ENCODE measurements at regions not wholly inside any gene's neighbourhood (a gene's known extent, or its start where the extent isn't known, plus 50 kb on each side); places are given as distances from the start of the nearest gene placed in this dataset.

DNA sequence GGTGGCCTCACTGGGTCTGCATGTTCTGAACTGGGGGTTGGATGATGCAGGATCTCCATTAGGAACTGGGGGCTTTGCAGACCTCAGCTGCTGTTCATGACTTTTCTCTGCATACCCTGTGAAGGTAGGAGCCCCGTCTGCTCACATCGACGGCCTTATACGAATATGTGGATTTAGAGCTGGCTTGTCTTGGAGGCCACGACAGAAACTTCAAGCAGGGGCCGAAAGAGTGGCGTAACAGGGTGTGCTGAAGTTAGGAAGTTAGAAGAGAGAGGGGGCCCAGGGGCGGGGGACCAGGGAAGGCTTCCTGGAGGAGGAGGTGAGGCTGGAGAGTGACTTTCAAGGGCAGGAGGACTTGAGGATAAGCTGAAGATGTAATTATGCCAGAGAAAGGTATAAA lies 144.9 kb downstream of the TSN start:
- no peak for DNase-seq (ENCODE audit: low spot score)

DNA sequence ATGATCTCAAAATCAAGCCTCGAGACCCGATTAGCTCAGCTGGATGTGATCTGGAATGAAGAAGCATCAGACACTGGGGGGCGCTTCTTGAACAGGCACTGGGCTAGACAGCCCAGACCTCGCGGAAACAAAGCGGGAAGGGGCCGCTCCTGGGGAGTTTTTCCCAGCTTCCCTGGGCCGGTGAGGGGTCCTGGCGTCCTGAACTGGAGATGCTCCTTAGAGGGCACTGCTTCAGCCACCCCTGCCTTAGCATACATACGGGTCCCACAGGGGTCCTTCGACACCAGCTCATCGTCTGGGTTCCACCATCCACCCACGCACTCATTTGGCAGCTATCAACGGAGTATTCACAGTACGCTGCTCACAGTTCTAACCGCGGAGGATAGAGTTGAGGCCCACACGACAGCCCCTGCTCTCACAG lies 146.7 kb downstream of the TSN start:
- peak; percentile 79 for DNase-seq (ENCODE audit: low spot score)

DNA sequence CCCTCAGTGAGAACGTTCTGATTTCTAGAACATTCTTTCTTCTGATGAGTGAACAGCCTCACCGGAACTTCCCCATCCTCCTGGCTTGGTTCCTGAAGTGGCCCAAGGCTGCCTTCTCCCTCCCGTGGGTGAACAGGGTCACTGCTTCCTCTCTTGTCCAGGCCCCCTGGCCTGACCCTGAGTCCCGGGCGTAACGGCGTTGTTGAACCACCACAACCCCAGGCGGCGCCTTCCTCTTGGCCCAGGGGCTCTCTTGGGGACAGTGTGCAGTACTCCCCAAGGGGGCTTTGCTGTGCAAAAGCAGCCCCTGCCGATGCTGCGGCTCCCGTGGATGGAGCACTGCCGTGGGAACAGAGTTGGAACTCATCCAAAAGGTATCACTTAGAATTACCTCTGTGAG lies 147.2 kb downstream of the TSN start:
- DNase-seq (ENCODE audit: low spot score): no peak

DNA sequence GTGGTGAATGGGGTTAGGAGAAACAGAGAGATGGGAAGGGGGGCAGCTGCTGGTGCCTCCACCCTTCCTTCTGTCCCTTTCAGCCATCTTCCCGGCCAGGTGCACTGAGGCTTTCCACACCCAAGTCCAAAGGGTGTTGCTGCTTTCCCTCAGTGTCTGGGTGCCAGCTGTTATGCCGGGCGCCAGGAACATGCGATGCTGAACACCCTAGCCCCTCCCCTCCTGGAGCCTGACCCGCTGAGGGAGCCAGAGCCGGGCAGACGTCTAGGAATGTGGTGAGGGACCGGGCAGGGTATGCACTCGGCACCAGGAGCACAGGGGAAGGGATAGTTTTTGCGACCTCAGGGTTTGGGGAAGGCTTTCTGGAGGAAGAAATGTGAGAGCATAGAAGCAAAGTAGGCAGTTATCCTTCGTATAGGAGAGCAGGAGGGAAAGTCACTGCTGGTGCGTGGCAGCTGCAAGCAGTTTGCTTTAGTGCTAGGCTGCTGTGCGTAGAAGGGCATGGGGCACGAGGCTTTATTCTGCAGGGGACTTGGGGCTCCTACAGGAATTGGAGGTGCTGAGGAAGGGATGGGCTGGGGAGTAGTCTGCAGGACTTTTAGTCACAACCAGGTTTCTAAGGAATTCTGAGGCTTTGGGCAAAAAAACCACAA lies 147.7 kb downstream of the TSN start:
- no peak for DNase-seq (ENCODE audit: low spot score)

DNA sequence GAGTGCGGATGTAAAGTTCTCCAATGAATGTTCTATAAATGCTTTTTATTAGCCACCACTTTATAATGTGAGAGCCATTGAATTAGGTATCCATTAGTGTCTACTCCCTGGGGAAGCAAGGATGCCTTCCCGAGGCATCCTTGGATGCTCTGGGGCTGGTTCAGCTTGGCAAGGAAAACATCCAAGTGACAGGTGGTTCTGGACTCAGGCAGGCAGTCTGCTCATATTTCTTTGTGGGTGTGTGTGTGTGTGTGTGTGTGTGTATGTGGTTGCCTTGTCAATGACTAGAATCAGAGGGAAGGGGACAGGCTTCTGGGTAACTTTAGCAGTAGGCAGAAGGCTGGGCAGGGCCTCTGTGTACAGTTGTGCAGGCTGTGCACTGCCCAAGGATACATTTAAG lies 149.2 kb downstream of the TSN start:
- no peak for DNase-seq (ENCODE audit: low spot score)

DNA sequence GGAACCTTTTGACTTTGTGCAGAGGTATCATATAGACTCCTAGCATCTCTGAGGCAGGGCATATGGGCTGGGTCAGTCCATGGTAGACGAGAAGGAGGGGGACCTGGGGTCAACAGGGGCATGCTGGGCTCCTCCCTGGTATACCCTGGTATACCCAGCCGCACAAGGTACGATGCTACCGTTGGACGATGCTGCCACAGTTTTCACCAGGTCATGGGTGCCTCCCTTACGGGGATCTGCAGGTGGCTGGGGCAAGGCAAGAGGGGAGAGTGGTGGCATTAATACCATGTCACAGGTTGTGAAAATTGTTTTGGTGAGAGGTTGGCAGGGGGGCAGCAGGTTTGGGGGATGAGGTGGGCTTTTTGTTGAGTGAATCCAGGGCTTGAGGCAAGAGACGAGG lies 149.8 kb downstream of the TSN start:
- no peak for DNase-seq (ENCODE audit: low spot score)

DNA sequence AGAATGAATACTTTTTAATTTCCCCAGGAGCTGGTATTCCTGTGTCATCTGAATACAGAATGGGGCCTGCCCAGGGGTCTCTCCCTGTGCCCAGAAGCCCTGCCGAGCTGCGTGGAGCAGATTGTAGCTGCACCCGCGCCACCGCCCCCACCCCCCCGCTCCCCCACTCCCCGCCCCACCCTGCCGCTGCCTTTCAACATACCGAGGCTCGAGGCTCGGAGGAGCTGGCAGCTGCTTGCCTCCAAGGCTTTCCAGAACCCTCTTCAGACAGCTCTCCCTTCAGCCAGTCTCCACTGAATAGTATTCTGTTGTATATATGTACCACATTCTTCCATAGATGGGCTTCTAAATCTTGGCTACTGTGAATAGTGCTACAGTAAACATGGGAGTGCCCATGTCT lies 150.7 kb downstream of the TSN start:
- DNase-seq (ENCODE audit: low spot score): no peak

DNA sequence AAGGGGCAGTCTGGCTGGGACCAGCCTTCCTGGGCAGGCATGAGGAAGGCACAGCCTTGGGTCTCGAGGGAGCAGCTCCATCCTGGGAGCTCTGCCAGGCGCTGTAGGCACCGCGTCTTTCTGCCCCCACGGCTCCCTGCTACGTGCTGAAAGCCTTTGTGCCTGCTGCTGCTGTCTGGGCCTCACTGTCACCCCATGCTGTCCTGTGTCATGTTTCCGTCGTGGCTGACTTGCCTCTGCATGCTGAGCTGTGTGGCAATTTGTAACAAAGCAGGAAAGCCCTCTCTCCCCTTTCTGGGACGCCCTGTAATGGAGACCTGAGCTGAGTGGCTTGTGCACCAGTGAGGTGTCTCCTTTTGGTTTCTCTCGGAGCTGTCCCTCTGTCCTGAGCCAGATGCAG lies 152.5 kb downstream of the TSN start:
- no peak for DNase-seq (ENCODE audit: low spot score)

DNA sequence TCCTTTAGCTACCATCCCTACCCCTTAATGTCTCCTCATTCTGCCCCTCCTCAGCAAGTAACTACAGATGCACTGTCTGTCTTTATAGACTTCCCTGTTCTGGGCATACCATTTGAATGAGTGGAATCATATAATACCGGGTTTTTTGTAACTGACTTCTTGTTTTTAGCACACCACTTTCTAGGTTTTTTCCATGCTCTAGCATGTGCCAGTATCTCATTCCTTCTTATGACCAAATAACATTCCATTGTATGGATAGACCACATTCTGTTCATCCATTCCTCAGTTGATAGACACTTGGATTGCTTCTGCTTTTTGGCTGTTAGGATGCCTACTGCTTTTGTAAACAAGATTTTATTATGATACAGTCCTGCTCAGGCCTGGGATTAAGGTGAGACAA lies 154.7 kb downstream of the TSN start:
- no peak for DNase-seq (ENCODE audit: low spot score)

DNA sequence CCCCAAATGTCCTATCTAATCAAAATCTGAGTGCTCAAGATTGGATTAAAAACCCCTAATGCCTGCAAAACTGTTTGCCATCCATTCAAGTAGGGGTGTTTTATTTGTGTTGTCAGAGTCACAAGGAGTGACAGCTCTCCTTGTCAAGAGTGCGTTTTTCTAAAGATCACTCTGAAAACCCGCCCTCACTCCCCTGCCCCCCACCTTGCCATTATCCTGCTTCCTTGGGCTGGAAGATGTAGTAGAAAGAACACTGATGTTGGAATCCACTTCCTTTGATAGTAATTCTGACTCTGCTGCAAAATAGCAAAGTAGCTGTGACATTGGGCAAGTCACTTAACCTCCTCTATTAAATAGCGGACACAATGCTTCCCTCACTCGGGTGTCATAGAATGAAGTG lies 155.6 kb downstream of the TSN start:
- no peak for DNase-seq (ENCODE audit: low spot score)

DNA sequence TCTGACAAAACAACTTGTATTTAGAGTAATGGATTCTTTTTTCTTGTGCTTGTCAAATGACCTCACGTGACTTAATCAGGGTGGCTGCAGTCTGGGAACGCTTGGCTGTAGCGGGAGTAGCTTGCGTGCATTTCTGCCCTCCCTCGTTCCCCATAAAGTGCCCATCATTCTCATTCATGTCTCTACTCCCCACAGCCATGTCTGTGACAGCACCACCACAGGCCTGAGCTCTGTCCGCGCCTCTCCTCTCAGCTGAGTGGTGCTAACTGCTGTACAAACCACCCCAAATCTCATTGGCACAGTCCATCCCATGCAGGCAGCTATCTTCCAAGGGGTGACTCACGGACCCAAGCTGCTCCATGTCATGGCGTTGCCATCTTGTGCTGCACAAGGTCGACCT lies 161.7 kb downstream of the TSN start:
- no peak for DNase-seq (ENCODE audit: low spot score)

DNA sequence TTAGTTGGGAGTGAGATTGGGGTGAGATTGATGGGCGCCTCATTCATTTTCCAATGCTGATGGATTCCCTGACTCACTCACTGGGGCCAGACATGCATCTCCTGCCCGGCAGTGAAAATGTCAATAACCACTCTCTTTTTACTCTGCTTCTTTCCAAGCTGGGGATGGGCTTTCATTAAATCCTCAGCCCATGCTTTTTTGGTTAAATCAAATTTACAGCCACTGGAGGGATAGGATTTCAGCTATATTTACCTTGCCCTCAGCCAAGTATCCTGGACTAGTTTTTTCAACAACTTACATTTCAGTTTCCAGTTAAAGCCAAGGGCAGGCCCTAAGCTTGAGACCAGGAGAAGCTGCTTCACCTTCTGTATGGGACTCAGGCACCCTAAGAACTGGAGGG lies 162.8 kb downstream of the TSN start:
- DNase-seq (ENCODE audit: low spot score): no peak

DNA sequence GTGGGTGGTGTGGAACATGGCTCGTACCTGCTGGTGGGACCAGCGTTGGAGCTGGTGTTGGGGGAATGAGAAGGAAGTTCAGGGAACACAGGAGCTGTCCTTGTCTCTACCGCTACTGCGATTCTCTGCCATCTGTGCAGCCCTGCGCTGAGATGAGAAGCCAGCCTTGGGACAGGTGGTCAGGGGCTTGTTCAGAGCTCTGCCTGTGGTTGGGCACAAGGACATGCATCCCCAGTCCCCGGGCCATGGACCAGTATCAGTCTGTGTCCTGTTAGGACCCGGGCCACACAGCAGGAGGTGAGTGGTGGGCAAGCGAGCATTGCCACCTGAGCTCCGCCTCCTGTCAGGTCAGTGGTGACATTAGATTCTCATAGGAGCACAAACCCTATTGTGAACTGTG lies 164.4 kb downstream of the TSN start:
- DNase-seq (ENCODE audit: low spot score): no peak

DNA sequence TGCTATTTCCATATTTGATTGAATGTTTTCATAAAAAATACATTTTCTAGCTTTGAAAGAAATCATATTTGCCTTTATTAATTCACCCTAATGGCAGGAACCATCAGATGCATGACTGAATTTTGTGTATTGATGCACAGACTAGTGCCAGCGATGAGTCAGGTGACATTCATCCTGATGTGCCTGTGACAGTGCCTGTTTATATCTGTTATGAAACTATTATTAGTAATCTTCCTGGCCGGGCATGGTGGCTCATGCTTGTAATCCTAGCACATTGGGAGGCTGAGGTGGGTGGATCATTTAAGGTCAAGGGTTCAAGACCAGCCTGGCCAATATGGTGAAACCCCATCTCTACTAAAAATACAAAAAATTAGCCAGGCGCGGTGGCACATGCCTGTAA lies 170.0 kb downstream of the TSN start:
- DNase-seq (ENCODE audit: low spot score): no peak

DNA sequence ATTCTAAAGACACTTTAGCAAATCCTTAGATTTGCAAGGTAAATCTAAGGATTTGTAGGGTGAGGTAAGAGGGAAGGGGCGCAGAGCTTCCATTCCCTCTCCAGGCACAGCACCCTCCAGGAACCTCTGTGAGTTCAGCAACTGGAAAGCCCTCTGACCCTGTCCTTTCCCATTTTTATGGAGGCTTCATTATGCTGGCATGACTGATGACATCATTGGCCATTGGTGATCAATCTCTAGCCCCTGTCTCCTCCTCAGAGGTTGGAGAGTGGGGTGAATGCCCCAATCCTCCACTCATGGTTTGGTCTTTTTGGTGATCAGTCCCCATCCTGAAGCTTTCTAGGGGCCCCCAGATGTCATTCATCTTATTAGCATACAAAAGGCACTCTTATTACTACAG lies 187.8 kb downstream of the TSN start:
- no peak for DNase-seq (ENCODE audit: low spot score)

DNA sequence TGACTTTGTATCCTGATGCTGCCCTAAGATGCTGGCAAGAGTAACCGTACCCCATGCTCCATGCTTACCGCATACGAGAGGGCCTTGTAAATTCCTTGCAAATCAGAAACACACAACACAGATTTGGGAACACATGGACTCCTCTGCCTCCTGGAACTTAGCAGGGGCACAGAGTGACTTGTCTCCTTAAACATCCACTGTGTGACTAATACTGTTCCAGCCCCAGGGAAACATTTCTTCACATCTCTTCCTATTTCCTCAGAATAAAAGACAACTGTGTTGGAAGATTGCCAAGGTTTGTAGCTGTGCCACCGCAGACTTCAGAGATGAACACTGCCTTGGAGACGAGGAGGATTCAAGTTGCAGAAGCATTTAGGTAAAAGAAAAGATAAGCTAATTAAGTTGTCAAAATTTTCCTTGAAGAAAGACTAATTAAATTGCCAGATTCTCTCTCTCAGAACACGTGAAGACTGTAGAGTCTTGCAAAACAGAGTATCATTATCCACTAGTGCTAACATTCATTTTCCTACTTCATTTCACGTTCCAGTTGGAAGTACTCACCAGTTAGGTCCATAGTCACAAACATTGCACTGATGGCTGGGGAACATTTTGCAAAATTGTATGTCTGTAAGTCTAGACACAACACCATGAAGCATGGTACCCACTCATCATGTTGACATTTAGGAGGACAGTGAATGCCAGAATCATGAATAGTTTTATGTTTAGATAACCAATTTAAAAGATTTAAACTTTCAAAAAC lies 188.8 kb downstream of the TSN start:
- DNase-seq (ENCODE audit: low spot score): peak; percentile 93

DNA sequence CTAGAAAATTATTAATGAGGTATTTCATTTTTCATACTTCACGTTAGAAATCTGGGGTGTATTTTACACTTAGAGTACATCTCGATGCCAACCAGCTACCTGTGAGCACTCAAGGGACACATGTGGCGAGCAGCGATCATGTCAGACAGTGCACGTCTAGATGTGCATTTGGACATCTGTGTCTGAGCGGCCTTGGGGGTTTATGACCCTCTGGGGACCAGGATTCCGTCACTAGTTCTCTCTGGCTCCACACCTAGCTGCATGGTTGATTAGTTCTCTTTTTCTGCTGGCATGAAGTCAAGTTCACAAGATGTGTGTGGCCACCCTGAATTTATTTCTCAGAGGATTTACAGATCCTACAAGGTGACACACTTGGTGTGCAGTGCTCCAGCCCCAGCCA lies 192.2 kb downstream of the TSN start:
- DNase-seq (ENCODE audit: low spot score): no peak

DNA sequence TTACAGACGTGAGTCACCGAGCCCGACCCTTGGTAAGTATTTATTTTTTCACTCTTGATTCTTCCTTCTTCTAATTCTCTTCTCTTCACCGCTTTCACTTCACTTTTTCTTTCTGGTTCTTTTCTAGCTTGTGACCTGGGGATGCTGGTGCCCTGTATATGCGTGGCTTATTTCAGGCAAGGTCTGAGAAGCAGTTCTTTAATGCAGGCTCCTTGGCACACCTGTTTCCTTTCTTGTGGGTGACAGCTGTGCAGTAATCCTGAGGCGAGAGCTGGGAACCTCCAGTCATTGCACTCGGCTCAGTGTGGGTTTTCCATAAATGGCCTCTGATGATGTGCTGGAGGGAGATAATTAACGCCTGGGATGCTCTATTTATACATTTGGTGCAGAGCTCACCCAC lies 193.8 kb downstream of the TSN start:
- no peak for DNase-seq (ENCODE audit: low spot score)

DNA sequence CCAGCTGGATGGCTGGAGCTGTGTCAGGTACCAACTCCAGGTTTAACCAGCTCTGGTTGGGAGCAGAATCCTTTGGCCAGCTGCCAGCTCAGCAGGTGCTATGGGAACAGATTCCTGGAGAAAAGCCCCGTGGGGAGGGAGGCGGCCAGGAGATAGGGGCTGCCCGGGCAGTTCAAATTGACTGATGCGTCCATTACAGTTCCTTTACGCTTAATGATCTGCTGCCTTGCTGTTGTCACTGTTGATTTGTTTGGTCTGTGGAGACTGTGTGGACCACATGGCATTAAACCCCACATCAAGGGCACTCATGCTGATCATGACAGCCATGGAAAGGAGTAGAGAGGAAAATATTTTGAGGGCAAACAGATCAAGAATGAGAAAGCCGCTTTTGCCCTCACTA lies 200.0 kb downstream of the TSN start:
- no peak for DNase-seq (ENCODE audit: low spot score)

DNA sequence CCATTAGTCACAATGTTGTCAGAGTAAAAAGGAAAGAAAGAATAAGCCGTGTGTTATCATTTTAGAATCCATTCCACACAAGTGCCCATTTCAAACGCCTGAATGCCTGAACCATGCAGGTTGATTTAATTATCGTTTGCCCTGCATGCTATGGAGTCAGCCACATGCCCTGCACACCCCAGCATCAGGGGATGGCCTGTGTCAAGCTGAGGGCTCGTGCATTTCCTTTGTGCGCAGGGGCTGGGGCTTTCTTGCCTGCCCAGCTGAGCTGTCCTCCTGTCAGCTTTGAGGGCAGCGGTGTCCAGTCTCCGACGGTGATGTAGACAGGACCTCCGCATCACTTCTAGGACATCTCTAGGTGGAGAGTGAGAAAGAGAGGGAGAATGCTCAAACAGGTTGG lies 200.4 kb downstream of the TSN start:
- DNase-seq (ENCODE audit: low spot score): no peak

DNA sequence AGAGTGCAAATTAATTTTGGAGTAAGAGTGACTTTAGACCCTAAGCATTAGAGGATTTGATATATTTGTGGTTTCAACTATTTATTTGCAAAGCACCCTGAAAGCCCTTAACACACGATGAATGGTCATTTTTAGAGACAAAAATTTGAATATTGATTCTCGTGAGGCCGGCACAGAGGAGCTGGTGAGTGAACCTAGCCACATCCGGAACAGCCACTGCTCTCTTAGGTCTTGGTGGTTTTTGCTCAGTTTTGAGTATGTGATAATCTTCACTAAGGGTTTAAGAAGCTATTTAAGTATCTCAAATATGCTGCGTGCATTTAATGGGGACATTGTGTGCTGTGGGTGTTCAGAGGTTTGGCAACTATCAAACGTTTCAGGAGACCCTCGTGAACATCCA lies 204.8 kb downstream of the TSN start:
- no peak for DNase-seq (ENCODE audit: low spot score)

DNA sequence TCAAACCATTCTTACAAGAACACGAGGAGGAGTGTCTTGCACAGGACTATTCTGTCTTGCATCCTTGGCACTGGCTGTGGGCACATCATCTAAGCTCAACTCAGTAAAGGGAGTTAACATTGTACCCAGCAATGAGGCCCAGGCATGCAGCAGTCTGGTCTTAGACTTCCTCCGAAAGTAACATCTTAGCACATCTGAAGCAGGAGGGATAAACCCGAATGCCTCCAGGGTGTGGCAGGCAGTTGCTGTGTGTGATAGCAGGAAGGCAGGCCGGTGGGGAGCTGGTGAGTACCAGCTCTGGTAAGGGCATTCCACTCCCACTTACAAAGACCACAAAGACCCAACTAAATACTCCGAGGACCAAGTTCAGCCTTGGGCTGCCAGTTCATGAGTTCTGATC lies 206.3 kb downstream of the TSN start:
- no peak for DNase-seq (ENCODE audit: low spot score)

DNA sequence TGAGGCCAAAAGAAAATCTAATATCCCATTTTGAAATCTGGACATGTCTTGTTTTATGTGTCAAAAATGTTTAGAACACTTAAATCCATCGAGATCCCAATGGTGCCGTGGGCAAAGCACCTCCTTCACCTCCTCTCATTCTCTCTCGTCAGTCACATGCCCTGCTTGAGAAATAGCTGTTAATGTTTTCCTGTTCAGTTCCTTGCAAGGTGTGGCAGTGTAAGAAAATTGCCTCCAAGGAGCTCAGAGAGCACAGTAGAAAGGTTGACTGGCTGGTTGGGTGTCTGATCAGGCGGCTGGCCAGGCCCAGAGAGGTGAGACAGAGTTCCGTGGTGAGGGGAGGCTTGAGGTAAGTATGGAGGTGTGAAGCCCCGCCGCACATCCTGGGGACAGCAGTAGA lies 210.2 kb downstream of the TSN start:
- no peak for DNase-seq (ENCODE audit: low spot score)

DNA sequence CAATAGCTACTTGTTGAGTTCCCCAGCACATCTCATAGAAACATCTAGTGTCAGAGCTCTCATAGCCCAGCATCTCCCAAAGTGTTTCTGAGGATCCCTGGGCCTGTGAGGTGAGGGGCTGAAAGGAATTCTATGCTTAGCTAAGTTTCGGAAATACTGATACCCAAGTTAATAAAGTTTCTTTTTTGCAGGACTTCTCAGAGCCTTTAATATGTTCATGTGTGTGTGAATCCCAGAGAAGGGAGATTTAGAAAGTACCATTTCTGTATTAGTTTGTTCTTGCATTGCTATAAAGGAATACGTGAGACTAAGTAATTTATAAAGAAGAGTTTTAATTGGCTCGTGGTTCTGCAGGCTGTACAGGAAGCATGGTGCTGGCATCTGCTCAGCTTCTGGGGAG lies 211.2 kb downstream of the TSN start:
- no peak for DNase-seq (ENCODE audit: low spot score)

Measured in COLO829 (cell line).